ENCODE measurements at regions not wholly inside any gene's neighbourhood (a gene's known extent, or its start where the extent isn't known, plus 50 kb on each side); places are given as distances from the start of the nearest gene placed in this dataset.

GRCh38 chr1:231092380-231092779, 52.3 kb upstream of the FAM89A start:
- TF ChIP-seq GLIS1 (tag by site-specific recombination; IDR thresholded peaks at IDR 0.05): no peak
- TF ChIP-seq ZNF449 (tag by site-specific recombination; IDR thresholded peaks at IDR 0.05): no peak
- no peak for TF ChIP-seq PRDM1 (tag by site-specific recombination; IDR thresholded peaks at IDR 0.05)
- TF ChIP-seq ZNF311 (tag by site-specific recombination; IDR thresholded peaks at IDR 0.05; ENCODE audit: borderline replicate concordance): no peak
- TF ChIP-seq KLF1 (tag by site-specific recombination; IDR thresholded peaks at IDR 0.05): no peak
- TF ChIP-seq REST (tag by site-specific recombination; IDR thresholded peaks at IDR 0.05): no peak
- no peak for TF ChIP-seq ZNF362 (tag by site-specific recombination; IDR thresholded peaks at IDR 0.05)
- TF ChIP-seq ZBTB20 (tag by site-specific recombination; IDR thresholded peaks at IDR 0.05): no peak
- no peak for TF ChIP-seq BCL11B (tag by site-specific recombination; IDR thresholded peaks at IDR 0.05; ENCODE audit: low read depth)
- TF ChIP-seq ZNF23 (tag by site-specific recombination; IDR thresholded peaks at IDR 0.05; ENCODE audit: borderline replicate concordance): no peak
- no peak for TF ChIP-seq ZNF2 (tag by site-specific recombination; IDR thresholded peaks at IDR 0.05)
- TF ChIP-seq TRIM28 (IDR thresholded peaks at IDR 0.05; ENCODE audit: borderline replicate concordance, low read length): no peak
- TF ChIP-seq KLF10 (tag by site-specific recombination; IDR thresholded peaks at IDR 0.05): no peak
- TF ChIP-seq ZBTB48 (tag by site-specific recombination; IDR thresholded peaks at IDR 0.05): no peak
- TF ChIP-seq ZNF184 (tag by site-specific recombination; IDR thresholded peaks at IDR 0.05): no peak
- no peak for TF ChIP-seq ZNF132 (tag by site-specific recombination; IDR thresholded peaks at IDR 0.05; ENCODE audit: borderline replicate concordance)
- TF ChIP-seq ZNF510 (tag by site-specific recombination; IDR thresholded peaks at IDR 0.05; ENCODE audit: insufficient replicate concordance): no peak
- no peak overlapping the region for H3K27ac ChIP-seq (ENCODE audit: extremely low read depth, low read depth, low read length)
- no peaks in the 10 kb centered on the region for H3K9me3 ChIP-seq (ENCODE audit: control insufficient read depth, insufficient read depth, low read depth, low read length)
- ChIA-PET POLR2A (interaction anchor here (0.6 kb wide), 1 partner anchor 52 kb away, joined by 7 read pairs; the partner anchor contains the start of gene FAM89A), CTCF (interaction anchor here (0.6 to 1.7 kb wide), 16 partner anchors 8 to 480 kb away, joined by 3 to 7 read pairs (median 4); partner anchors contain the start of gene TRIM67)
- H3K36me3 ChIP-seq (ENCODE audit: control insufficient read depth in 2 of 2, insufficient read depth in 1 of 2, low read length in 2 of 2): no peaks in the 10 kb centered on the region
- H3K4me1 ChIP-seq (ENCODE audit: control insufficient read depth, insufficient read depth, low read length): no peaks in the 10 kb centered on the region
- H3K4me3 ChIP-seq (ENCODE audit: low read depth, low read length): no peak overlapping the region

- Histone ChIP-seq H3K9me3 (ENCODE audit: control insufficient read depth, insufficient read depth, low read depth, low read length) (no peaks in the 10 kb centered on the region), H3K36me3 (ENCODE audit: control insufficient read depth in 2 of 2, insufficient read depth in 1 of 2, low read length in 2 of 2) (no peaks in the 10 kb centered on the region), H3K4me3 (ENCODE audit: low read depth, low read length) (no peak overlapping the region), H3K4me1 (ENCODE audit: control insufficient read depth, insufficient read depth, low read length) (no peaks in the 10 kb centered on the region), H3K27ac (ENCODE audit: extremely low read depth, low read depth, low read length) (no peak overlapping the region)
- POLR2A ChIA-PET: interaction anchor here (0.6 kb wide), 1 partner anchor 52 kb away, joined by 7 read pairs; the partner anchor contains the start of gene FAM89A
- CTCF ChIA-PET: interaction anchor here (0.6 to 1.7 kb wide), 18 partner anchors 8 to 480 kb away, joined by 3 to 7 read pairs (median 4); partner anchors contain the start of gene TRIM67
- TF ChIP-seq KLF9 (tag by site-specific recombination; IDR thresholded peaks at IDR 0.05; ENCODE audit: low read depth) (no peak), ZNF488 (tag by site-specific recombination; IDR thresholded peaks at IDR 0.05) (no peak), GLIS2 (tag by site-specific recombination; IDR thresholded peaks at IDR 0.05) (no peak), ZNF692 (tag by site-specific recombination; IDR thresholded peaks at IDR 0.05) (no peak), SETDB1 (IDR thresholded peaks at IDR 0.05; ENCODE audit: insufficient read length, low read length) (peak; percentile 47), HOXD13 (CRISPR knock-in tag; IDR thresholded peaks at IDR 0.05; ENCODE audit: borderline replicate concordance) (no peak), TRIM28 (IDR thresholded peaks at IDR 0.05; ENCODE audit: borderline replicate concordance, low read length) (peak; percentile 12; the same call in 1 of the 2 replicates), ZNF175 (tag by site-specific recombination; IDR thresholded peaks at IDR 0.05) (no peak), ZNF610 (tag by site-specific recombination; IDR thresholded peaks at IDR 0.05; ENCODE audit: borderline replicate concordance) (no peak), ZSCAN18 (tag by site-specific recombination; IDR thresholded peaks at IDR 0.05) (no peak)
Observed at GRCh38 chr1:231091831-231092301, 51.8 kb upstream of the FAM89A start.

All from HEK293 (cell line).